Neural cell (in vitro differentiated cells): ENCODE measurements at regions not wholly inside any gene's neighbourhood (a gene's known extent, or its start where the extent isn't known, plus 50 kb on each side); places are given as distances from the start of the nearest gene placed in this dataset.

ENCODE experiments used
- H2AFZ ChIP-seq: fragments of 200-600, 300-800 bp; sonication (generic), shearing (Covaris generic); 2 replicates; pipeline ENCODE4 v1.6.0; 2014; ENCODE audit warnings: low read depth, mild to moderate bottlenecking, antibody characterized with exemption, low read length, moderate library complexity
- H3F3A ChIP-seq: fragments of 200-600 bp; shearing (Covaris generic); 2 replicates; pipeline ENCODE4 v1.6.1; 2016; ENCODE audit warnings: mild to moderate bottlenecking, moderate library complexity, mixed read lengths, antibody characterized with exemption, low read length; ENCODE audit not compliant: insufficient read depth, poor library complexity, severe bottlenecking
- H3K27ac ChIP-seq: fragments of 200-600, 300-800 bp; sonication (generic), shearing (Covaris generic); 2 replicates; pipeline ENCODE4 v1.5.1; 2014; ENCODE audit warnings: mild to moderate bottlenecking, low read length, moderate library complexity
- H3K27me3 ChIP-seq: fragments of 300-800, 200-600 bp; sonication (generic), shearing (Covaris generic); 2 replicates; pipeline ENCODE4 v1.6.0; 2014; ENCODE audit warnings: mild to moderate bottlenecking, low read depth, low read length, moderate library complexity; ENCODE audit not compliant: insufficient read depth
- H3K36me3 ChIP-seq: fragments of 300-800, 200-600 bp; sonication (generic), shearing (Covaris generic); 2 replicates; pipeline ENCODE4 v1.5.1; 2014; ENCODE audit warnings: mild to moderate bottlenecking, antibody characterized with exemption, low read length, moderate library complexity; ENCODE audit not compliant: insufficient read depth
- H3K4me2 ChIP-seq: fragments of 300-800, 200-600 bp; sonication (generic), shearing (Covaris generic); 2 replicates; pipeline ENCODE4 v1.6.0; 2014; ENCODE audit warnings: mild to moderate bottlenecking, low read length
- H3K4me3 ChIP-seq: fragments of 300-800, 200-600 bp; sonication (generic), shearing (Covaris generic); 2 replicates; pipeline ENCODE4 v1.5.1; 2014; ENCODE audit warnings: mild to moderate bottlenecking, low read length, moderate library complexity
- H3K79me2 ChIP-seq: fragments of 200-600 bp; shearing (Covaris generic); replicated peaks from 2 replicates; pipeline ENCODE4 v1.6.0; 2014; ENCODE audit warnings: mild to moderate bottlenecking, low read length, moderate library complexity; ENCODE audit not compliant: insufficient read depth
- H3K9ac ChIP-seq: fragments of 300-800, 200-600 bp; sonication (generic), shearing (Covaris generic); 2 replicates; pipeline ENCODE4 v1.6.1; 2016; ENCODE audit warnings: mild to moderate bottlenecking, low read length, mixed read lengths
- H3K9me2 ChIP-seq: fragments of 200-600 bp; shearing (Covaris generic); 2 replicates; pipeline ENCODE4 v1.6.1; 2016; ENCODE audit warnings: mild to moderate bottlenecking, low read length, mixed read lengths; ENCODE audit not compliant: insufficient read depth
- H3K9me3 ChIP-seq: fragments of 200-600, 300-800 bp; sonication (generic), shearing (Covaris generic); 2 replicates; pipeline ENCODE4 v1.6.1; 2016; ENCODE audit warnings: mild to moderate bottlenecking, mixed run types, low read length, moderate library complexity, mixed read lengths
- H4K20me1 ChIP-seq: fragments of 200-600 bp; shearing (Covaris generic); 2 replicates; pipeline ENCODE4 v1.6.1; 2016; ENCODE audit warnings: mild to moderate bottlenecking, mixed run types; ENCODE audit not compliant: insufficient read depth
- EP300 ChIP-seq: fragments of 450-650 bp; conservative IDR thresholded peaks from 2 replicates; pipeline ENCODE4 v1.6.1; 2014; ENCODE audit warnings: antibody characterized with exemption, mild to moderate bottlenecking, moderate library complexity; ENCODE audit not compliant: poor library complexity, severe bottlenecking
- EZH2 ChIP-seq: fragments of 200-600, 300-800 bp; shearing (Covaris generic), sonication (generic); IDR thresholded peaks from 2 replicates; pipeline ENCODE4 v1.6.1; 2014; ENCODE audit warnings: antibody characterized with exemption, low read length, borderline replicate concordance, mild to moderate bottlenecking; ENCODE audit not compliant: insufficient read depth, poor library complexity, severe bottlenecking
- MXI1 ChIP-seq: fragments of 450-650 bp; conservative IDR thresholded peaks from 2 replicates; pipeline ENCODE4 v1.6.1; 2014; ENCODE audit warnings: antibody characterized with exemption, mild to moderate bottlenecking; ENCODE audit not compliant: poor library complexity, severe bottlenecking
- POLR2AphosphoS5 ChIP-seq: IDR thresholded peaks from 2 replicates; pipeline ENCODE4 v1.6.1; 2012
- RAD21 ChIP-seq: fragments of 450-650 bp; conservative IDR thresholded peaks from 2 replicates; pipeline ENCODE4 v1.6.1; 2014; ENCODE audit warnings: antibody characterized with exemption, mild to moderate bottlenecking, moderate library complexity
- SMC3 ChIP-seq: fragments of 450-650 bp; conservative IDR thresholded peaks from 2 replicates; pipeline ENCODE4 v1.6.1; 2014; ENCODE audit warnings: antibody characterized with exemption, mild to moderate bottlenecking, moderate library complexity; ENCODE audit not compliant: poor library complexity
- TAF1 ChIP-seq: IDR thresholded peaks from 2 replicates; pipeline ENCODE4 v1.6.1; 2012; ENCODE audit warnings: low read depth
- TF ChIP-seq, protein P1 (sequence below): fragments of 450-650 bp; IDR thresholded peaks from 2 replicates; pipeline ENCODE4 v1.5.1; 2014; ENCODE audit warnings: antibody characterized with exemption, mild to moderate bottlenecking, moderate library complexity; ENCODE audit not compliant: poor library complexity, severe bottlenecking
- TF ChIP-seq, protein P2 (sequence below): IDR thresholded peaks from 2 replicates; pipeline ENCODE4 v1.6.1; 2012; ENCODE audit warnings: borderline replicate concordance

DNA sequence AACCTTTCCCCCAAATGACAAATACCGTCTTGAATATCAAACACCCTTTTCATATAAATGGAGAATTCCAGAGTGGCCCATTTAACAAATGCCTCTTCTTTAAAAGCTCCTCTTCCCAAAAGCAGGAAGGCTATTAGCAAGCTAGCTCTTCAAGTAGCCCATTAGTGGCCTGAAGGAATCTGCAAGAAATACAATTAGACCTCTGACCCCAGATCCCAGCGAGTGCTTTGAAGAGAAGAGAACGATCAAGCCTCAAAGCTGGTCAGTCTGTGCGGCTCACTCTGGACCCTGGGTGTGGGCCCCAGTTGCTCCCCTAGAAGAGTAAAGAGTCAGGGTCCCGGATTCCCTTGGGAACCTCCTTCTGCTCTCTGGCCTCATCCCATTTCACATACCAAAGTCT lies 325.6 kb downstream of the NUAK1 start (continued):
- TF ChIP-seq RAD21 = no peak

DNA sequence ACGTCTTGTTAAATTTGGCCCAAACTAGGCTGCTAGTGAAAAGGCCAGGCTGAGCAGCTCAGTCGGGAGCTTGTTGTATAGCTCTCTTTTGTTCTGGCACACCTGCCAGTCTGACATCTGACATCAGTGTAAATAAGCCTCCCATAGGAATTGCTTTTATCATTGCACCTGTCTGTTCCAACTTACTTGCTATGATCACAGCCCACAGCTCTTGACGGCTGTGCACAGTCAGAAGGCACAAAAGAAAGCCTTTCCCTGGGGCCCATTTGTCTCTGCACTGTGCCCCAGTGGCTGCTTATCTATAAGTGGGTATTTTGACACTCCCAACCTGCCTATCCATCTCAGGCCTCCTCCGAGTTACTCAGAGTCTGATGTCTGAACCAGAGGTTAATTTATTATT lies 324.5 kb downstream of the NUAK1 start:
- H3F3A ChIP-seq = no peaks in the 10 kb centered on the region
- no peaks in the 10 kb centered on the region for H3K36me3 ChIP-seq
- no peak overlapping the region for H2AFZ ChIP-seq
- peaks cover 16% of the 10 kb centered on the region for H3K27me3 ChIP-seq
- TF ChIP-seq, protein P1, sequence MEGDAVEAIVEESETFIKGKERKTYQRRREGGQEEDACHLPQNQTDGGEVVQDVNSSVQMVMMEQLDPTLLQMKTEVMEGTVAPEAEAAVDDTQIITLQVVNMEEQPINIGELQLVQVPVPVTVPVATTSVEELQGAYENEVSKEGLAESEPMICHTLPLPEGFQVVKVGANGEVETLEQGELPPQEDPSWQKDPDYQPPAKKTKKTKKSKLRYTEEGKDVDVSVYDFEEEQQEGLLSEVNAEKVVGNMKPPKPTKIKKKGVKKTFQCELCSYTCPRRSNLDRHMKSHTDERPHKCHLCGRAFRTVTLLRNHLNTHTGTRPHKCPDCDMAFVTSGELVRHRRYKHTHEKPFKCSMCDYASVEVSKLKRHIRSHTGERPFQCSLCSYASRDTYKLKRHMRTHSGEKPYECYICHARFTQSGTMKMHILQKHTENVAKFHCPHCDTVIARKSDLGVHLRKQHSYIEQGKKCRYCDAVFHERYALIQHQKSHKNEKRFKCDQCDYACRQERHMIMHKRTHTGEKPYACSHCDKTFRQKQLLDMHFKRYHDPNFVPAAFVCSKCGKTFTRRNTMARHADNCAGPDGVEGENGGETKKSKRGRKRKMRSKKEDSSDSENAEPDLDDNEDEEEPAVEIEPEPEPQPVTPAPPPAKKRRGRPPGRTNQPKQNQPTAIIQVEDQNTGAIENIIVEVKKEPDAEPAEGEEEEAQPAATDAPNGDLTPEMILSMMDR = peak; percentile 30
- TF ChIP-seq SMC3 (no peak), EP300 (peak; percentile 100), POLR2AphosphoS5 (peak; percentile 100), MXI1 (peak; percentile 67), TAF1 (no peak), RAD21 (peak; percentile 34), EZH2 (no peak)
- TF ChIP-seq, protein P2, sequence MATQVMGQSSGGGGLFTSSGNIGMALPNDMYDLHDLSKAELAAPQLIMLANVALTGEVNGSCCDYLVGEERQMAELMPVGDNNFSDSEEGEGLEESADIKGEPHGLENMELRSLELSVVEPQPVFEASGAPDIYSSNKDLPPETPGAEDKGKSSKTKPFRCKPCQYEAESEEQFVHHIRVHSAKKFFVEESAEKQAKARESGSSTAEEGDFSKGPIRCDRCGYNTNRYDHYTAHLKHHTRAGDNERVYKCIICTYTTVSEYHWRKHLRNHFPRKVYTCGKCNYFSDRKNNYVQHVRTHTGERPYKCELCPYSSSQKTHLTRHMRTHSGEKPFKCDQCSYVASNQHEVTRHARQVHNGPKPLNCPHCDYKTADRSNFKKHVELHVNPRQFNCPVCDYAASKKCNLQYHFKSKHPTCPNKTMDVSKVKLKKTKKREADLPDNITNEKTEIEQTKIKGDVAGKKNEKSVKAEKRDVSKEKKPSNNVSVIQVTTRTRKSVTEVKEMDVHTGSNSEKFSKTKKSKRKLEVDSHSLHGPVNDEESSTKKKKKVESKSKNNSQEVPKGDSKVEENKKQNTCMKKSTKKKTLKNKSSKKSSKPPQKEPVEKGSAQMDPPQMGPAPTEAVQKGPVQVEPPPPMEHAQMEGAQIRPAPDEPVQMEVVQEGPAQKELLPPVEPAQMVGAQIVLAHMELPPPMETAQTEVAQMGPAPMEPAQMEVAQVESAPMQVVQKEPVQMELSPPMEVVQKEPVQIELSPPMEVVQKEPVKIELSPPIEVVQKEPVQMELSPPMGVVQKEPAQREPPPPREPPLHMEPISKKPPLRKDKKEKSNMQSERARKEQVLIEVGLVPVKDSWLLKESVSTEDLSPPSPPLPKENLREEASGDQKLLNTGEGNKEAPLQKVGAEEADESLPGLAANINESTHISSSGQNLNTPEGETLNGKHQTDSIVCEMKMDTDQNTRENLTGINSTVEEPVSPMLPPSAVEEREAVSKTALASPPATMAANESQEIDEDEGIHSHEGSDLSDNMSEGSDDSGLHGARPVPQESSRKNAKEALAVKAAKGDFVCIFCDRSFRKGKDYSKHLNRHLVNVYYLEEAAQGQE = peak; percentile 92
- no peak overlapping the region for H3K4me3 ChIP-seq
- no peak overlapping the region for H3K27ac ChIP-seq
- H3K9ac ChIP-seq = no peak overlapping the region
- H3K79me2 ChIP-seq = no peaks in the 10 kb centered on the region
- no peaks in the 10 kb centered on the region for H3K9me2 ChIP-seq
- no peaks in the 10 kb centered on the region for H3K9me3 ChIP-seq
- no peaks in the 10 kb centered on the region for H4K20me1 ChIP-seq
- no peak overlapping the region for H3K4me2 ChIP-seq

DNA sequence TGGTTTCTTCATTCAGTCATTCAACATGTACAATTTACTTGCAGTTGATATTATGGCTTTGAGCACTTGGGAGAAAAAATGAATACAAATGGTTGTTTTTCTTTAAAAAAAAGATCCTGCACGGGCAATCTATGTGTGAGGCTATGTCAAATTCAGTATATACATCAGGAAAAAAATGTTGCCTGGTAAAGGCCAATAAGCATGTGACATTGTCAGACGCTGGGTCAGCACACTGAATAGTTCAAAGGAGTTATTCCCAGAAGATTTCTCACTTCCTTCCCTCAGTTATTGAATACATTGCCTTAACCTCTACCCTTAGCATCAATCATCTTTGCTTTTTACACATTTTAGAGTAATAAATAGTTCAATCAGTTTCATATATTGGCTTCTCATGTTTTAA lies 319.2 kb downstream of the NUAK1 start:
- TF ChIP-seq SMC3 (no peak), TAF1 (no peak), EZH2 (no peak)
- H3K4me2 ChIP-seq = no peak overlapping the region
- no peaks in the 10 kb centered on the region for H3K79me2 ChIP-seq
- no peak overlapping the region for H3K9ac ChIP-seq
- no peaks in the 10 kb centered on the region for H3K9me2 ChIP-seq
- peaks cover 20% of the 10 kb centered on the region for H3K27me3 ChIP-seq
- H3K4me3 ChIP-seq = no peak overlapping the region
- no peak overlapping the region for H3K27ac ChIP-seq
- no peaks in the 10 kb centered on the region for H3K36me3 ChIP-seq
- H3F3A ChIP-seq = no peaks in the 10 kb centered on the region
- H4K20me1 ChIP-seq = no peaks in the 10 kb centered on the region
- no peak overlapping the region for H2AFZ ChIP-seq
- no peaks in the 10 kb centered on the region for H3K9me3 ChIP-seq
